Activated CD4-positive, alpha-beta T cell treated with anti-CD3 and anti-CD28 coated beads, Interleukin-2, amount 10 ng/mL, durations not matched to agents 7 days and 5 days (primary cell): ENCODE measurements at regions not wholly inside any gene's neighbourhood (a gene's known extent, or its start where the extent isn't known, plus 50 kb on each side); places are given as distances from the start of the nearest gene placed in this dataset.

ENCODE experiments used
- CTCF ChIA-PET: fragments of 350-600 bp; sonication (Branson Sonifier 250); formaldehyde crosslinking; loops from one replicate; lab custom pipeline; 2021; ENCODE audit warnings: antibody characterized with exemption; lab: Charles Lee
- POLR2A ChIA-PET: fragments of 350-600 bp; sonication (Branson Sonifier 250); formaldehyde crosslinking; loops from one replicate; lab custom pipeline; 2021; ENCODE audit warnings: antibody characterized with exemption; lab: Charles Lee
- DNase-seq: peaks from one replicate; pipeline ENCODE4 v3.0.0-alpha.2; 2020
- H3K27ac Mint-ChIP-seq: one replicate; pipeline ENCODE4 v1.8.0; 2021; ENCODE audit warnings: mild to moderate bottlenecking, moderate library complexity, mixed read lengths
- H3K27me3 Mint-ChIP-seq: one replicate; pipeline ENCODE4 v1.8.0; 2021; ENCODE audit warnings: mixed read lengths
- H3K36me3 Mint-ChIP-seq: one replicate; pipeline ENCODE4 v1.8.0; 2021; ENCODE audit warnings: low read depth, mixed read lengths
- H3K4me1 Mint-ChIP-seq: one replicate; pipeline ENCODE4 v1.8.0; 2021; ENCODE audit warnings: mixed read lengths
- H3K4me3 Mint-ChIP-seq: one replicate; pipeline ENCODE4 v1.8.0; 2021; ENCODE audit warnings: mild to moderate bottlenecking, moderate library complexity, mixed read lengths
- H3K9me3 Mint-ChIP-seq: one replicate; pipeline ENCODE4 v1.8.0; 2021; ENCODE audit warnings: mixed read lengths

DNA sequence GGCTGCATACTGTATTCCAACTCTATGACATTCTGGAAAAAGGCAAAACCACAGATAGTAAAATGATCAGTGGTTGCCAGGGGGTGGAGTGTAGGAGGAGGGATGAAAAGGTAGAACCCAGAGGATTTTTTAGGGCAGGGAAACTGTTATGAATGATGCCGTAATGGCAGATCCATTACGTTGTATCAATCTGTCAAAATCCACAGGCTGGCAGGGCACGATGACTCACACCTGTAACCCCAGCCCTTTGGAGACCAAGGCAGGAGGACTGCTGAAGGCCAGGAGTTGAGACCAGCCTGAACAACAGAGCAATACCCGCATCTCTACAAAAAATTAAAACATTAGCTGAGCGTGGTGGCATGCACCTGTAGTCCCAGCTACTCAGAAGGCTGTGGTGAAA, 91.8 kb downstream of the RMI2 start:
- Mint-ChIP-seq H3K27me3 (no peaks in the 10 kb centered on the region), H3K27ac (no peak overlapping the region), H3K4me3 (no peak overlapping the region), H3K9me3 (peaks cover 6% of the 10 kb centered on the region), H3K36me3 (no peaks in the 10 kb centered on the region), H3K4me1 (no peaks in the 10 kb centered on the region)
- ChIA-PET POLR2A (no interaction called here), CTCF (interaction anchor here (0.9 kb wide), 1 partner anchor 10 kb away, joined by 3 read pairs; no protein-coding TSS in a partner anchor)
- DNase-seq = no peak

DNA sequence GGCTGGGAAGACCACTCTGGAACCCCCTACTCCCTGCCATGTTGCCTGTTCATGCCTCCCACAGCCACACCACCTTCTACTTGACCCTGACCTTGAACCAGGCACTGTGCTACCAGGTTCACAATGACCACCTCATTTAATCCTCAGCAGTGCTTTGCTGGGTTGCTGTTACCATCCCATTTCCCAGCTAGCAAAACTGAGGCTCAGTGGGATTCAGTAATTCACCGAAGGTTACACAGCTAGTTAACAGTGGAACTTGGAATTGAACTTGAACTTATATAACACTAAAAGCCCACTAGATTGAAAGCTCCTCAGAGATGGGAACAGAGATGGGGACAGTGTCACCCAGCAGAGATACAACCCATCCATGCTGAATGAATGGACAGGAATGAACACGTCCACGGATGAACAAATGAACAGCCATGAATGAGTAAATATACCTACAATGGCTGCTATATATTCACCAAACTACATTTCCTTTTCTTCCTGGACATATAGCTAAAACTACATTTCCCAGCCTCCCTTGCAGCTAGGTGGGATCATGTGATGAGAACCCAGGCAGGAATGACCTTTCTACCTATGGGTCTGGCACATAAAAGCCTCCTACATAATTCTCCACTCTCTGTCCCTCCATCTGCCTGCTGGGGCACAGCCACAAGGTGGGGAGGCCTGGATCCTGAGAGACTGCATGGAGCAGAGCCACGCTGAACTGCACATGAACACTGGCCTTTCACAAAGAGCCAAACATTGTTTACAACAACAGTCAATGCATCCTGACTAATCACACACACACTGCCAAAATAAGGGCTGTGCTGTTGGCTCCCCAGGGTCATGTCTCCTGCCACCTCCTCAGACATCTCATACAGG, 94.8 kb downstream of the RMI2 start:
- DNase-seq = no peak
- ChIA-PET POLR2A (no interaction called here), CTCF (interaction anchor here (1.6 kb wide), 1 partner anchor 92 kb away, joined by 6 read pairs; no protein-coding TSS in a partner anchor)
- Mint-ChIP-seq H3K9me3 (peaks cover 6% of the 10 kb centered on the region), H3K4me1 (no peaks in the 10 kb centered on the region), H3K36me3 (no peaks in the 10 kb centered on the region), H3K27me3 (no peaks in the 10 kb centered on the region), H3K4me3 (no peak overlapping the region), H3K27ac (no peak overlapping the region)

DNA sequence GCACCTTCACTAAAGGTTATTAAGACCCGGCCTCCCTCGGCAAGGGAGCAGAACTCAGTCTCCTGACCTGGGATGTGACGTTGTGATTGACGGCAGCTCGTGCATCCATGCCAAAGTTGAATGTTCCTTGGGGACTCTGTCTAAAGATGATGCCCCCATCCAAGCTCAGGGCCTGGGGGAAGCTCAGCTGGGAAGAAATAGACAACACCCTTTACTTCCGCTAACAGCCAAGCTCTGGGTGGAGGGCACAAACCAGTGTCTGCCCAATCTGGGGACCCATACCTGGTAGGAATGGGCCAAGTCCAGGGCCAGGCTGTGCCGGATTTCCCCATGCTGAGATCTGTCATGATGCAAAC, 95.4 kb downstream of the RMI2 start:
- no peaks in the 10 kb centered on the region for H3K27me3 Mint-ChIP-seq
- no peaks in the 10 kb centered on the region for H3K36me3 Mint-ChIP-seq
- POLR2A ChIA-PET = no interaction called here
- H3K27ac Mint-ChIP-seq = no peak overlapping the region
- CTCF ChIA-PET = no interaction called here
- no peaks in the 10 kb centered on the region for H3K4me1 Mint-ChIP-seq
- H3K9me3 Mint-ChIP-seq = peaks cover 6% of the 10 kb centered on the region
- DNase-seq = no peak
- H3K4me3 Mint-ChIP-seq = no peak overlapping the region

- Mint-ChIP-seq H3K4me3 (no peak overlapping the region), H3K9me3 (no peaks in the 10 kb centered on the region), H3K36me3 (no peaks in the 10 kb centered on the region), H3K4me1 (no peaks in the 10 kb centered on the region), H3K27ac (no peak overlapping the region), H3K27me3 (no peaks in the 10 kb centered on the region)
- ChIA-PET POLR2A (no interaction called here), CTCF (interaction anchor here (0.9 kb wide), 1 partner anchor 72 kb away, joined by 3 read pairs; no protein-coding TSS in a partner anchor)
- DNase-seq = no peak
Observed at GRCh38 chr16:11445486-11445885, 100.2 kb downstream of the RMI2 start.

GRCh38 chr16:11446566-11447119, 101.4 kb downstream of the RMI2 start:
- CTCF ChIA-PET = interaction anchor here (1.1 kb wide), 1 partner anchor 39 kb away, joined by 3 read pairs; no protein-coding TSS in a partner anchor
- Mint-ChIP-seq H3K9me3 (no peaks in the 10 kb centered on the region), H3K4me3 (no peak overlapping the region), H3K27me3 (no peaks in the 10 kb centered on the region), H3K4me1 (no peaks in the 10 kb centered on the region), H3K27ac (no peak overlapping the region), H3K36me3 (no peaks in the 10 kb centered on the region)
- DNase-seq = no peak
- POLR2A ChIA-PET = no interaction called here

- POLR2A ChIA-PET = no interaction called here
- Mint-ChIP-seq H3K36me3 (no peaks in the 10 kb centered on the region), H3K9me3 (no peaks in the 10 kb centered on the region), H3K4me3 (no peak overlapping the region), H3K27ac (no peak overlapping the region), H3K27me3 (no peaks in the 10 kb centered on the region), H3K4me1 (no peaks in the 10 kb centered on the region)
- CTCF ChIA-PET = interaction anchor here (1.1 kb wide), 2 partner anchors 39 to 85 kb away, joined by 3 read pairs; no protein-coding TSS in a partner anchor
- no peak for DNase-seq
Observed at GRCh38 chr16:11447272-11447671, 102.0 kb downstream of the RMI2 start.

DNA sequence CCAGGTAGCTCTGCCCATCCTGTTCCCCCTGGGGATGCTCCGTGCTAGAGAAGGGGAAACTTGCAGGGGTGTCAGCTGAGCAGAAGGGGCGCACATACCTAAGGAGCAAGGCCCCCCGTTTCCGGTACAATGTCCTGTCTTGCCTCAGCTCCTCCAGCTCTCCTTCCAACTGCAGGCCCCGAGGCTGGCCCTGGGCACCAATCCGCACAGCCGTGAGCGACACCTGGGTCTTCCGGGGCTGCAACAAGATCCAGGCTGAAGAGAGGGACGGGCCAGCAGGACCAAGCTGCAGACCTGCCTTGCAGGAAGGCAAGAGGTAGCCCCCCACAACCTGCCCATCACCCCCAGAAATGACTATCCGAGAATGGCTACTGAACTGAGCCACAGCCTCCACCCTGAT, 102.6 kb downstream of the RMI2 start:
- CTCF ChIA-PET = interaction anchor here (1.1 kb wide), 1 partner anchor 84 kb away, joined by 3 read pairs; no protein-coding TSS in a partner anchor
- H3K4me3 Mint-ChIP-seq = no peak overlapping the region
- H3K9me3 Mint-ChIP-seq = no peaks in the 10 kb centered on the region
- DNase-seq = no peak
- H3K4me1 Mint-ChIP-seq = no peaks in the 10 kb centered on the region
- H3K36me3 Mint-ChIP-seq = no peaks in the 10 kb centered on the region
- H3K27ac Mint-ChIP-seq = no peak overlapping the region
- POLR2A ChIA-PET = no interaction called here
- H3K27me3 Mint-ChIP-seq = no peaks in the 10 kb centered on the region

DNA sequence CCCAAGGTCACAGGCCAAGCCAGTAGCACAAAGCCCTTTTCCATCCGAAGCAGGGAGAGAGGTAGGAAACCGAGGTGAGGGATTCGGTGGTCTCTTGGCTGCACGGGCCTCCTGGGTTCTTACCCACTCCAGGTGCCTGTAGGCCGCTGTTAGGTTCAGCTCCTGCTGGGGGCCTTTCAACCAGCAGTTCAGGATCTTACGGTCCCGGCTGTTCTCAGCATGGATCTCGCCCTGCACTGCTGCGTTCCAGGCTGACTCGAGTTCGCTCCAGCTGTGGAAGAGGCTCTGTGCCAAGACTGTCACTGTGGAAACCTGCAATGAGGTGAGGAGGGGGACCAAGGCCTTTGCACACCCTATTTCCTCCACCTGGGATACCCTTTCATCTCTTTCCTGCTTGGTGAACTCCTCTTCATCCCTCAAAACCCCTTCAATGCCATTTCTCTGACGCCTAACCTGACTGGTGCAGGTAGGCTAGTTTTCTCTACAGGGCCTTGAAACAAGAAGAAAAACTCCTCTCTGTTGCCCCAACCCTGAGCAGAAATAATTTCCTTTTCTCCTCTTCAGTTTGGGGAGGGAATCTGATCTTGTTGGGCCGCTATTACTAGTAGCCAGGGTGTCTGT, 103.6 kb downstream of the RMI2 start:
- no peaks in the 10 kb centered on the region for H3K27me3 Mint-ChIP-seq
- no peak overlapping the region for H3K27ac Mint-ChIP-seq
- ChIA-PET POLR2A (no interaction called here), CTCF (interaction anchor here (1.1 kb wide), 1 partner anchor 14 kb away, joined by 3 read pairs; no protein-coding TSS in a partner anchor)
- H3K9me3 Mint-ChIP-seq = no peaks in the 10 kb centered on the region
- no peak overlapping the region for H3K4me3 Mint-ChIP-seq
- H3K36me3 Mint-ChIP-seq = no peaks in the 10 kb centered on the region
- DNase-seq = no peak
- no peaks in the 10 kb centered on the region for H3K4me1 Mint-ChIP-seq

- CTCF ChIA-PET = interaction anchor here (1.1 kb wide), 1 partner anchor 13 kb away, joined by 3 read pairs; no protein-coding TSS in a partner anchor
- DNase-seq = no peak
Observed at GRCh38 chr16:11449716-11450115, 104.5 kb downstream of the RMI2 start.

GRCh38 chr16:11450136-11450535, 104.9 kb downstream of the RMI2 start:
- Mint-ChIP-seq H3K27ac (no peak overlapping the region), H3K27me3 (no peaks in the 10 kb centered on the region), H3K36me3 (no peaks in the 10 kb centered on the region), H3K9me3 (no peaks in the 10 kb centered on the region), H3K4me1 (no peaks in the 10 kb centered on the region), H3K4me3 (no peak overlapping the region)
- DNase-seq = no peak
- ChIA-PET POLR2A (no interaction called here), CTCF (no interaction called here)

More at GRCh38 chr16:11449716-11450115, 104.5 kb downstream of the RMI2 start:
- no peaks in the 10 kb centered on the region for H3K27me3 Mint-ChIP-seq
- H3K4me3 Mint-ChIP-seq = no peak overlapping the region
- no peaks in the 10 kb centered on the region for H3K4me1 Mint-ChIP-seq
- H3K36me3 Mint-ChIP-seq = no peaks in the 10 kb centered on the region
- H3K9me3 Mint-ChIP-seq = no peaks in the 10 kb centered on the region
- POLR2A ChIA-PET = no interaction called here
- no peak overlapping the region for H3K27ac Mint-ChIP-seq

GRCh38 chr16:11452298-11452697, 107.0 kb downstream of the RMI2 start:
- DNase-seq = no peak
- H3K4me1 Mint-ChIP-seq = no peaks in the 10 kb centered on the region
- H3K4me3 Mint-ChIP-seq = no peak overlapping the region
- H3K36me3 Mint-ChIP-seq = no peaks in the 10 kb centered on the region
- H3K9me3 Mint-ChIP-seq = no peaks in the 10 kb centered on the region
- POLR2A ChIA-PET = no interaction called here
- CTCF ChIA-PET = no interaction called here
- H3K27me3 Mint-ChIP-seq = no peaks in the 10 kb centered on the region
- H3K27ac Mint-ChIP-seq = no peak overlapping the region

DNA sequence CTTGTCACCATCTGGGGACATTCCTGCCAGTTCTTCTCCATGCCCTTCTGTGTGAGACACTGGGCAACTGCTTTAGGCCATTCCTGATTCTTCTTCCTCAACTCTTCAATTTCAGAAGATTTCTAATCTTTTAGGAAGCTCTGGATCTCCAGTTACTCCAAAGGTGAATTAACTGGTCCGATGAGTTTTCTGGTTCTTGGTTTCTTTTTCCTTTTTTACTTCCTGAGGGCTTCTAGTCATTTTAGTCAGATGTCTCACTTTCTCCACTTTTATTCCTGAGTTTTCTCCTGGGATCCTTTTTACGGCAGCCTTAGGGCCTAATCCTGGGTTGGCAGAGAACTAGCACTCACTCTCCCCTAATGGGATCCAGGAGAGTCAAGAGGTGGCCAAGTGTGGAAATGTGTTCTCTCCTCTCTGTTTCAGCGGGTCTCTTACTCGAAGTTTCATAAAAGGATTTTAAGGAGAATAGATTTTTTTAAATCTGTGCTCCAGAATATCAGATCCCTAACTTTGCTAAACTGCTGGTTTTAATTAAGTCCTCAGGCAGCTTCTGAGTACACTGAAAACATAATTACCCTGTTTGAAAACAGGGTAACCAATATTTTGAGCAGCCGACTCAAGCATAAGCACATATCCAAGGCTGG, 107.6 kb downstream of the RMI2 start:
- no peak for DNase-seq
- no peak overlapping the region for H3K27ac Mint-ChIP-seq
- H3K4me1 Mint-ChIP-seq = peaks cover 2% of the 10 kb centered on the region
- no peaks in the 10 kb centered on the region for H3K27me3 Mint-ChIP-seq
- no peaks in the 10 kb centered on the region for H3K9me3 Mint-ChIP-seq
- no peak overlapping the region for H3K4me3 Mint-ChIP-seq
- POLR2A ChIA-PET = no interaction called here
- no peaks in the 10 kb centered on the region for H3K36me3 Mint-ChIP-seq
- CTCF ChIA-PET = interaction anchor here (0.7 kb wide), 1 partner anchor 787 kb away, joined by 3 read pairs; no protein-coding TSS in a partner anchor
